IMR-90 (cell line): ENCODE measurements at regions not wholly inside any gene's neighbourhood (a gene's known extent, or its start where the extent isn't known, plus 50 kb on each side); places are given as distances from the start of the nearest gene placed in this dataset.

Experiments
- ATAC-seq: fragments of 200-7000 bp; cut with Tn5 transposase; 2 replicates; pipeline ENCODE4 v1.9.1; 2020; ENCODE audit warnings: low read depth, mild to moderate bottlenecking, moderate library complexity
- BruUV-seq: library from RNA; stranded (reverse); fragments of 400-500 nt; replicated peaks from 2 replicates; lab custom pipeline; 2021; lab: Mats Ljungman, UMichigan
- CTCF ChIA-PET: fragments of 300-600 bp; formaldehyde crosslinking; extraction: SDS; loops from one replicate; lab custom pipeline; 2021; ENCODE audit warnings: antibody characterized with exemption; lab: Yijun Ruan, JAX
- POLR2A ChIA-PET: fragments of 300-600 bp; sonication (Branson Sonifier 250); formaldehyde crosslinking; loops from one replicate; lab custom pipeline; 2022; ENCODE audit warnings: antibody characterized with exemption; ENCODE audit not compliant: unreplicated experiment; lab: Charles Lee
- DNase-seq: peaks from one replicate; pipeline ENCODE4 v3.0.0; 2013
- H2AFZ ChIP-seq: replicated peaks from 2 replicates; pipeline ENCODE3; 2013; ENCODE audit warnings: low read length, mild to moderate bottlenecking; ENCODE audit not compliant: poor library complexity
- H2AK5ac ChIP-seq: 2 replicates; pipeline ENCODE4 v1.6.1; 2013; ENCODE audit warnings: low read depth, low read length, inconsistent platforms
- H2AK9ac ChIP-seq: replicated peaks from 2 replicates; pipeline ENCODE3; 2013; ENCODE audit warnings: mild to moderate bottlenecking, low read depth, low read length, moderate library complexity; ENCODE audit not compliant: poor library complexity
- H2BK120ac ChIP-seq: 2 replicates; pipeline ENCODE4 v1.6.1; 2013; ENCODE audit warnings: low read depth, low read length, inconsistent platforms
- H2BK15ac ChIP-seq: 3 replicates; pipeline ENCODE4 v1.6.1; 2013; ENCODE audit warnings: low read depth, low read length, inconsistent platforms
- H2BK20ac ChIP-seq: 2 replicates; pipeline ENCODE4 v1.6.1; 2013; ENCODE audit warnings: low read depth, mild to moderate bottlenecking, inconsistent platforms, low read length, moderate library complexity
- H2BK5ac ChIP-seq: 2 replicates; pipeline ENCODE4 v1.6.1; 2013; ENCODE audit warnings: mild to moderate bottlenecking, low read depth, low read length, inconsistent platforms; ENCODE audit not compliant: poor library complexity, severe bottlenecking
- H3K14ac ChIP-seq: replicated peaks from 2 replicates; pipeline ENCODE4 v1.6.1; 2013; ENCODE audit warnings: low read depth, low read length, inconsistent platforms
- H3K18ac ChIP-seq: 2 replicates; pipeline ENCODE4 v1.6.1; 2013; ENCODE audit warnings: low read depth, low read length, control low read depth
- H3K23ac ChIP-seq: 2 replicates; pipeline ENCODE4 v1.6.1; 2013; ENCODE audit warnings: low read depth, low read length, inconsistent platforms
- H3K27ac ChIP-seq: 2 replicates; pipeline ENCODE4 v1.5.1; 2013; ENCODE audit warnings: mild to moderate bottlenecking, control low read depth, low read length; ENCODE audit not compliant: insufficient read depth
- H3K27me3 ChIP-seq: 2 replicates; pipeline ENCODE4 v1.6.1; 2013; ENCODE audit warnings: low read length; ENCODE audit not compliant: control insufficient read depth, insufficient read depth
- H3K36me3 ChIP-seq: 2 replicates; pipeline ENCODE4 v1.6.1; 2013; ENCODE audit warnings: low read length, mixed read lengths; ENCODE audit not compliant: control insufficient read depth, insufficient read depth
- H3K4ac ChIP-seq: 2 replicates; pipeline ENCODE4 v1.6.1; 2013; ENCODE audit warnings: low read depth, low read length, inconsistent platforms
- H3K4me1 ChIP-seq: 2 replicates; pipeline ENCODE4 v1.6.1; 2013; ENCODE audit warnings: low read length, mixed read lengths; ENCODE audit not compliant: control insufficient read depth, insufficient read depth
- H3K4me2 ChIP-seq: 2 replicates; pipeline ENCODE4 v1.6.1; 2013; ENCODE audit warnings: low read depth, mild to moderate bottlenecking, control low read depth, low read length, moderate library complexity
- H3K4me3 ChIP-seq: 2 replicates; pipeline ENCODE4 v1.5.1; 2013; ENCODE audit warnings: low read depth, mild to moderate bottlenecking, control low read depth, low read length, moderate library complexity; ENCODE audit not compliant: insufficient read depth
- H3K56ac ChIP-seq: 2 replicates; pipeline ENCODE4 v1.6.1; 2013; ENCODE audit warnings: low read length, inconsistent platforms; ENCODE audit not compliant: insufficient read depth; ENCODE audit errors: extremely low read depth
- H3K79me1 ChIP-seq, 2 experiments: 2 replicates each; pipeline ENCODE4 v1.6.1; 2013; ENCODE audit warnings: low read length in 2 of 2, inconsistent platforms in 1 of 2, low read depth in 1 of 2
- H3K9ac ChIP-seq: 2 replicates; pipeline ENCODE4 v1.6.1; 2013; ENCODE audit warnings: low read depth, low read length, control low read depth
- H3K9me1 ChIP-seq: 2 replicates; pipeline ENCODE4 v1.6.1; 2013; ENCODE audit warnings: low read length, inconsistent platforms; ENCODE audit not compliant: insufficient read depth
- H3K9me3 ChIP-seq: 2 replicates; pipeline ENCODE4 v1.6.1; 2013; ENCODE audit warnings: low read length; ENCODE audit not compliant: control insufficient read depth, insufficient read depth
- H4K20me1 ChIP-seq: 2 replicates; pipeline ENCODE4 v1.6.1; 2013; ENCODE audit warnings: low read length, inconsistent platforms; ENCODE audit not compliant: insufficient read depth
- H4K5ac ChIP-seq: 2 replicates; pipeline ENCODE4 v1.6.1; 2013; ENCODE audit warnings: mild to moderate bottlenecking, low read depth, low read length, control low read depth
- H4K8ac ChIP-seq, 2 experiments: 2 replicates each; pipeline ENCODE4 v1.6.1; 2013; ENCODE audit warnings: low read depth in 2 of 2, low read length in 2 of 2, control low read depth in 1 of 2, inconsistent platforms in 1 of 2
- H4K91ac ChIP-seq: 2 replicates; pipeline ENCODE4 v1.6.1; 2013; ENCODE audit warnings: low read depth, low read length, inconsistent platforms; ENCODE audit not compliant: insufficient read depth
- CEBPB ChIP-seq: IDR thresholded peaks from 2 replicates; pipeline ENCODE4 v1.6.1; 2012; ENCODE audit warnings: low read depth, low read length, improper control_type of control experiment
- FOS ChIP-seq: fragments of 150-350 bp; IDR thresholded peaks from 2 replicates; pipeline ENCODE4 v1.6.1; 2016; ENCODE audit warnings: low read depth, low read length
- WGBS, 2 experiments: methylation state at CpG; one replicate each; pipeline versions ENCODE4 v1.1.5 to v1.1.7; 2013; ENCODE audit warnings: missing lambda C conversion rate in 2 of 2; ENCODE audit not compliant: insufficient read length in 1 of 2; ENCODE audit errors: extremely low coverage in 2 of 2; 5-methylcytosine and 5-hydroxymethylcytosine counted together
- dilution Hi-C: fragments of 300-500 bp; cut with HindIII; formaldehyde crosslinking; loops from one replicate; pipeline ENCODE4 v1.14.3; 2018; ENCODE audit warnings: low sequenced_read_pairs; ENCODE audit not compliant: unreplicated experiment
- in situ Hi-C: fragments of 300-500 bp; cut with MboI; formaldehyde crosslinking; loops from 3 replicates; pipeline ENCODE4 v1.14.3; 2019; ENCODE audit warnings: low sequenced_read_pairs, inconsistent platforms, mixed read lengths
- intact Hi-C: fragments of 100-400 bp; cut with micrococcal nuclease; formaldehyde crosslinking; loops from 2 replicates; pipeline ENCODE4 v1.10.0; 2022
- TF ChIP-seq, protein P1 (sequence below): fragments of 150-350 bp; IDR thresholded peaks from 2 replicates; pipeline ENCODE4 v1.6.1; 2016; ENCODE audit warnings: low read depth, mild to moderate bottlenecking, low read length, moderate library complexity, borderline replicate concordance

DNA sequence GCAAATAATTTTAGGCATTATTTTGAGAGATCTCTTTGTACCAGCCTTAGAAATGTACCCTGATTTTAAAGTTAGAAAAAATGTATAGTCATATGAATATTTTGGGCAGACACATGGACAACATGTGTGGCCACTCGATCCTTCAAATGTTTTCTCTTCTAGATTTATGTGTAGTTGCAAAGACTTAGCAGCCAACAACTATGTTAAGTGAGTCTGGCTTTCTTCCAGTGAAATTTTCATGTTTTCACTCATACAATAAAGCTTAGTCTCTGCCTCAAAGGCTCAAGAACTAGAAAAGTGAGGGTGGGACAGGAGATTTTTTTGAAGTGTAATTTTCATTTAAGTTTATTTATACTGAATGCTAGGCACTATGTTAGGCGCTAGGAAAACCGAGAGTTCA is 207.7 kb upstream of the DACH1 start:
- no peak overlapping the region for H2BK20ac ChIP-seq
- H3K9me3 ChIP-seq: peaks cover 5% of the 10 kb centered on the region
- intact Hi-C loops (no loop called here), dilution Hi-C loops (no loop called here), in situ Hi-C loops (no loop called here)
- H3K4me2 ChIP-seq: no peak overlapping the region
- no peak overlapping the region for H4K91ac ChIP-seq
- no peak overlapping the region for H3K4ac ChIP-seq
- H2BK120ac ChIP-seq: no peak overlapping the region
- no peaks in the 10 kb centered on the region for H3K36me3 ChIP-seq
- no peak overlapping the region for H3K56ac ChIP-seq
- no peak overlapping the region for H3K23ac ChIP-seq
- no peaks in the 10 kb centered on the region for H3K27me3 ChIP-seq
- no peak overlapping the region for H3K9ac ChIP-seq
- no peak overlapping the region for H4K8ac ChIP-seq
- CTCF ChIA-PET: no interaction called here
- no peak overlapping the region for H3K14ac ChIP-seq
- H3K79me1 ChIP-seq: no peaks in the 10 kb centered on the region
- no peaks in the 10 kb centered on the region for H4K20me1 ChIP-seq
- no peak overlapping the region for H4K5ac ChIP-seq
- no peak overlapping the region for H2BK5ac ChIP-seq
- ATAC-seq (no peak), DNase-seq (no peak)
- H3K18ac ChIP-seq: no peak overlapping the region
- no peak overlapping the region for H2AK5ac ChIP-seq
- POLR2A ChIA-PET: no interaction called here
- no TSS peak for BruUV-seq
- no peak overlapping the region for H3K27ac ChIP-seq
- no CpG with 5 or more reads among the region's 3 CpGs for WGBS, 2 experiments
- H2BK15ac ChIP-seq: no peak overlapping the region
- no peaks in the 10 kb centered on the region for H3K9me1 ChIP-seq
- no peak overlapping the region for H2AFZ ChIP-seq
- no peaks in the 10 kb centered on the region for H3K4me1 ChIP-seq
- TF ChIP-seq, protein P1, sequence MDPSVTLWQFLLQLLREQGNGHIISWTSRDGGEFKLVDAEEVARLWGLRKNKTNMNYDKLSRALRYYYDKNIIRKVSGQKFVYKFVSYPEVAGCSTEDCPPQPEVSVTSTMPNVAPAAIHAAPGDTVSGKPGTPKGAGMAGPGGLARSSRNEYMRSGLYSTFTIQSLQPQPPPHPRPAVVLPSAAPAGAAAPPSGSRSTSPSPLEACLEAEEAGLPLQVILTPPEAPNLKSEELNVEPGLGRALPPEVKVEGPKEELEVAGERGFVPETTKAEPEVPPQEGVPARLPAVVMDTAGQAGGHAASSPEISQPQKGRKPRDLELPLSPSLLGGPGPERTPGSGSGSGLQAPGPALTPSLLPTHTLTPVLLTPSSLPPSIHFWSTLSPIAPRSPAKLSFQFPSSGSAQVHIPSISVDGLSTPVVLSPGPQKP: no peak
- TF ChIP-seq CEBPB: no peak
- no peak for TF ChIP-seq FOS
- H3K4me3 ChIP-seq: no peak overlapping the region
- no peak overlapping the region for H2AK9ac ChIP-seq
